GM18861 (cell line): ENCODE measurements at regions not wholly inside any gene's neighbourhood (a gene's known extent, or its start where the extent isn't known, plus 50 kb on each side); places are given as distances from the start of the nearest gene placed in this dataset.
"Not testable (repeated sequence)": the region's sequence is repeated elsewhere in the genome, so short reads cannot be mapped to it uniquely, and the experiment has no call there.

Experiments used
- ATAC-seq: cut with Tn5 transposase; IDR thresholded peaks from one replicate; pipeline ENCODE4 v1.9.1; 2021; ENCODE audit not compliant: unreplicated experiment

DNA sequence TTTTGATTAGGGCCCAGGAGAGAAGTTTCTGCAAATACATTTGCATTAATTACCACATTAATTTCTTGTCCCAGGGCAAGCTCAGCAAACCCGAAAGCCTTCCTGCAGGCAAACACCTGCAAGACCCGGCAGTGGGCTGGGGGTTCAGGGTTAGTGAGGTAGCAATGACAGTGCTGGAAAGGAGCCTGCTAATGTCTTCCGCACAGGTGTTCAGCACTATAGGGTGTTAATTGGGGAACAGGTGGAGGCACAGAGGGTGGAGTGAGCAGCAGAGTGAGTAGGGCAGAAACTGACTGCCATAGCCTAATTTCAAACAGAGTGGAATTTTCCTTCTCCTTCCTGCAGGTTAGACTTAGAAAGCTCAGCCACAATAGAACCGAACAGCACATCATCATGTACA is 50.9 kb upstream of the UBASH3B start:
- ATAC-seq: no peak

DNA sequence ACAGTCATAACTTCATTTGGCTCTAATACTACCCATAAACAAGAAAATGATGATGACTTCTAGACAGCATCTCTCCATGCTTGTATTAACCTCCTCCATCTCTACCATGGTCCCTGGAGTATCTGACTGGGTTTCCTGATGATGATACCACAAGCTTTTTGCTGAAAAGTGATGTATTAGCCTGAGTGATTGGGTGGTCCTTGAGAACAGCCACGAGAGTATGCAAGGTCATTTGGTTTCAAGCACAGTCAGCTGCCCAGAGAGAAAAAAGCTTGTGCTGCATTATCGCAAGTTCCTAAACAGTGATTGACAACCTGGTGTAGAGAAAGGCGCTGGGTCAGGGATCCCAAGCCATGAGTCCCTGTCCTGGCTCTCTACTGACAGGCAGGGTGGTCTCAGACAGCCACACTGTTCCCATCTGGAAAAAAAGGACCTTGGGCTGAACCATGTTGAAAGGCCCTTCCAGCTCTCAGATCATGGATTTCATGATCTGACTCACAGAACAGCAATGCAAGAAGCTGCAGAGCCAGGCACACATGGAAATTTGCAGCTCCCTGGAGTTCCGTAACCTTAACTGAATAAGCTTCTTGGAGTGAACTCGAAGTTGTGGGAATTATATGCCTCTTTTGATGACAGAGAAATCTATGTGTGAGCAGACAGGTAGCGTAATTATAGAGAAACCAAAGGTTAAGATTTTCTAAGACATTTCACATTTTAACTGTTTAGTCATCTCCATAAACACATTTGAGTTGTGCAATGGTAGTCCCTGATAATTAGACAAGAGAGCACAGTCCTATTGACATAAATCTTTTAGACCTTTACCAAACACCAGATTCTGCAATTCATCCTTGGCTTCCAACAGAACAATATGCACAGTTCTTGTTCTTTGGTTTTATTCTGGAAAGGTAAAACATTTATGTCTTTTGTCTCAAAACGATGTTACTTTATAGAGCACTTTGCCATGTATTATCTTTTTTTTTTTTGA is 54.1 kb upstream of the UBASH3B start:
- ATAC-seq: no peak

DNA sequence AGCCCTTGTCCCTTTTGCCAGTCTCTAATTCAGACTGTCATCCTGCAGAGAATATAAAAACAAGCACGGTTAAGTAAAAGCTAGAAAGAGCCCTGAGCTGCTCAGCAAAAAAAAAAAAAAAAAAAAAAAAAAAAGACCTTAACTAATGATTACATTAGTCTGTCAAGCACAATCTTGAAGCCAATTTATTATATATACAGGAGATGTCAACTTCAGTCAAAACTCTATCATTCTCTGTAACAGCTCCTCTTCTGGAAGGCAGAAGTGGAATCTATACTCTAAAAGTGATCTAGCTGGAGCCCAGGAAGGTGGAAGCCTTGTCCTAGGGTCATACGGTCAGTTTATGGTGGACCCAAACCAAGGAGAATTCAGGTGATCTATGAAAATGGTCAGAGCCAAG is 55.2 kb upstream of the UBASH3B start:
- no peak for ATAC-seq

DNA sequence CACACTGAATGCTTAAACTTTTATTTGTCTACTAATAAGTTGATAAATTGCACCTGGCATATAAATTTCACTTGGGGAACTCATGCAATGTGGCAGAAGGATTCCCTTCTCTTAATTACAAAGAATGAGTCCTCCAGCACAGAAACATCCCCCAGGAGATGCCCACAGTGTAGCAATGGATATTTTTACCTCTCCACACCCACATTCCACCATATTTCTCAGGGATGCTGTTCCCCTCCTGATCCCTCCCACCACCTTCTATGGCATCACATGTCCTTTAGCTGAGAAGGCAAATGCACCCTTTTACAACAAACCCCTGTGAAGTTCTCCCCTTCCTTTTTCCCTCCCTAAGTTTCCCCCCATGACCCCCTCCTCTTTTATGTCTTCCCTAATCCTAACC is 56.1 kb upstream of the UBASH3B start:
- ATAC-seq: no peak

DNA sequence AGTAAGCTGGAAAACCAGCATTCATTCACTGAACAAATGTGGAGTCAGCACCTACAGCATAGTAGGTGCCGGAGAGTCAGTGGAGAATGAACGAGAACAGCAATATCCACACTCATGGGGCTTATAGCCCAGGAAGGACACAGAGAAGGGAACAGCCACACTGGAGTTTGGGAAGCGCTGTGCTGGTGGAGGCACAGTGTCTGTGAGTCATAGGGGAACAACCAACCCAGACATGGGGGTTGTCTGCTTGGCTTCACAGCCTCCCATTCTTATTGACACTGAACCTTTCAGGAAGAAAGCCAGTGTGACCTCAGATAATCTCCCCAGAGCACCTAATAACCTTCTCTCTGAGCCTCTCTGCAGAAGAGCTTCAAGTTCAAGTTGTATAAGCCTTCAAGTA is 56.6 kb upstream of the UBASH3B start:
- no peak for ATAC-seq

DNA sequence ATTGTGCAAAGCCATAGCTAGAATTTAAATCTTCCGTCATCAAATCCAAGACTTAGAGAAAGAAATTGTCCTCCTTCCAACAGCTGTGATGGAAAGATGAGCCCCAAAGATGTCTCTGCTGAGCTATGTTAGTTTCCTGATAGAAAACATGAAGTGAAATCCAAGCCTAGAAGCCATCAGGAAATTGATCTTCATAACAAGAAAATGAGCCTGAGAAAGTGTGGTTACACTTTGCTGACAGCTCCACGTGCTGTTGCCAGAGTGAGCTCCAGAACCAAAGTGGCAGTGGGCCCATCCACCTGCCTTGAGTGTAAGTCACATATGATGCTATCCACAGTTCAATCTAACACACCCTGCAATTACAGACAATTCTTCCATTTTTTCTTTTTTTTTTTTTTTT is 58.0 kb upstream of the UBASH3B start:
- ATAC-seq: no peak

DNA sequence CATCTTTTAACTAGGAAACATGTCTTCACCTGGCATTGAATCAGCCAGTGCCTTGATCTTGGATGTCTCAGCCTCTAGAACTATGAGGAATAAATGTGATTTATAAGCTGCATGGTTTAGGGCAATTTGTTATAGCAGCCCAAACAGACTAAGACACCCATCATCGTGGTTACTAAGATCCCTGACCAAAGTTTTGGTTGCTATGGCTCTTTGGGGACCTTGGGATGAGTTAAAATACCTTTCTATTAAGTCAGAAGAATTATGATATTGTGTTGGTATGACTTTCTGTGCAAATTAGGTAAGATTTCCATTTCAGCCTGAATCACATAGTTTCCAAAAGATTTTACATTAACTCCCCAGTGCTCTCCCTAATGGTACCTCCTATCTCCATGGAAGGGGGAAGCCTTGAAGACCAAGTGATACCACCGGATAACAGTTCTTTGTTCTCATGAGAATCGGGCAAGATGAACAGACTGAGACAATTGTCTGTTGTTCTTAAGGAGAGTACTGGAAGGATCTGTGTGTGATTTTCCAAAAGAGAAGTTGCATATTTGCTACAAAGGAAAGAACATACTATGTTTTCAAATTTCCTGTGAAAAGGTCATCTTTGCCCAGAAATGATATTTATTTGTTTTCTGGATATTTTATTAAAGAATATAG is 60.4 kb upstream of the UBASH3B start:
- no peak for ATAC-seq

DNA sequence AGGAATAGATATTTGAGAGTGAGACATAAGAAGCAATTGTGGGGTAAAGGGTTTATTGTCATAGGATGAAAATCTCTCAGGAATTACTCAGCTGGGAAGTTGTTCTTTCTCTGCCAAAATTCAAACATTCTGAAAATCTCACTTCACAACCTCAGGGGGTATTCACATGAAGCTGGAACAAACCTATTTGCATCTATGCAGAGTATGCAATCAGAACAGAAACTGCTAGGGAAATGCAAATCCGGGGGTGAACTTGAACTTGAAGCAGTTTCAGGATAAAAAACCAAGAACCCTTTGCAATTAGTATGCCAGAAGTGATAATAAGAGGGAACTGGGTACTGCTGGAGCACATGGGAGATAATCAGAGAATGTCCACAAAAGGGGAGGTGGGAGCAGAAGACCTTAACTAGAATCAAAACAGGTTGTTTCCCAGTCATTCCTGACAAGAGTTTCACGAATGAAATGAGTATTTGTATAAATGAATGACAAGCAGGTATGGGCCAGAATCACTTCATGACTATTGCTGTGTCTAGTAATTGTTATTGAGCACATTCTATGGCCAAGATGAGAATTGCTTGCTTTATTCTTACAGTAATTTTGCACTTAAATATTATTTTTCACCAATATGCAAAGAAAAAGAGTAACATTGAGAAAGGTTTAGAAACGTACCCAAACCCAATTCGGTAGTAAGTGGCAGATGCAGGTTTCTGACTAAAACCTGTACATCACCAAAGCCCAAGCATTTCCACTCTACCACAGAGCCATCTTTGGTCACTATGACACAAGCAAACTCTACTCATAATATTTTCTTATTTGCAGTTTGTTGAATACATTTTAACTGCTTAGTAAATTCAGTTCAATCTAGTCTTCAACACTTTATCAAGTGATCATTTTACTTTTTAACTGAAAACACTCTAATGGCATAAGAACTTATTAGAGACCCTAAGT is 61.8 kb upstream of the UBASH3B start:
- no peak for ATAC-seq

DNA sequence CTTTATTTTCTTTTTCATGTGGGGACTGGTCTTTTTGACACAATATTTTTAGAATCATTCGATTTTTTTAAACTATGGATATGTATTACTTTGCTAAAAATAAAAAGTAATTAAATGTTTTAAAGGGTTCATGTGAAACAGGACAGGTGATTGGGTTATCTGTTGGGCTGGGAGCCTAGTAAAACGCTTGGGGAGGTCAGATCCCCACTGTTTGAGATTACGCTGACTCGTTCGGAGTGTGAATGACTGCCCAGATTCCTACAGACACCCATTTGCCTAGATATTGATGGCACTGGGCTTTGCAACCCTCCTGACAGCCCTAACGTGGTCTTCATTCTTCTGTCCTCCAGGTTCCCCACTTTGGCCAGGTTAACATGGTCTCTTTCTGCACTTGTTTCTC is 62.9 kb upstream of the UBASH3B start:
- ATAC-seq: no peak

DNA sequence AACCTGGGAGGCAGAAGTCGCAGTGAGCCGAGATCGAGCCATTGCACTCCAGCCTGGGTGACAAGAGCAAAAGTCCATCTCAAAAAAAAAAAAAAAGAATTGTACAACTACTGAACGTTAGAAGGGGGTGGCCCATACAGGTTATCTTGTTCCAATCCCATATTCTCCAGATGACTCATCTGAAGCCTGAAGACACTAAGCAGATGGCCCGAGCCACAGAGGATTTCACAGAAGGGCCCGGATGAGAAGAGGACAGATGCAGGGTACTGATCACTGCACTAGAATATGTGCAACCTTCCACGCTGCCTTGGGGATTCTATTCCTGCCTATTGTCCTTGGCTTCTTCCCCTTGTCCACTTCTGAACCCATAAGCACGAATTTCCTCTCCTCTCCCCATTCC is 70.9 kb upstream of the UBASH3B start:
- ATAC-seq: no peak

DNA sequence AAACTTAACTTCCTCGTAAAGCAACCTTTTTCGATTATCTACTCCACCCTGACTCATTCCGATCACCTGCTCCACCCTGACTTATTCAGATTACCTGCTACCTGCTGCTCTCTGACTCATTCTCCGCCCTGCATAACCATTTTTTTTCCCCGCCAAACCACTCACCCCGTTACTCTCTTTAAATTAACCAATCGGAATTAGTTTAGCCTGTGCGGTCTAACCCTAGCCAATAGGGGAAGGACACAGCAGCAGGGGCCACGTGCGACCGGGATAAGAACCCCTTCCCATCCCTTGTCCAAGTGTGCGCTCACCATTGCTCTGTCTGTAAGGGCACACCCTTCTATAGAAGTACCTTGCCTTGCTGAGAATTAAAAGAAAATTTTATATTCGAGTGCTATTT is 75.5 kb upstream of the UBASH3B start:
- ATAC-seq: not testable (repeated sequence)

DNA sequence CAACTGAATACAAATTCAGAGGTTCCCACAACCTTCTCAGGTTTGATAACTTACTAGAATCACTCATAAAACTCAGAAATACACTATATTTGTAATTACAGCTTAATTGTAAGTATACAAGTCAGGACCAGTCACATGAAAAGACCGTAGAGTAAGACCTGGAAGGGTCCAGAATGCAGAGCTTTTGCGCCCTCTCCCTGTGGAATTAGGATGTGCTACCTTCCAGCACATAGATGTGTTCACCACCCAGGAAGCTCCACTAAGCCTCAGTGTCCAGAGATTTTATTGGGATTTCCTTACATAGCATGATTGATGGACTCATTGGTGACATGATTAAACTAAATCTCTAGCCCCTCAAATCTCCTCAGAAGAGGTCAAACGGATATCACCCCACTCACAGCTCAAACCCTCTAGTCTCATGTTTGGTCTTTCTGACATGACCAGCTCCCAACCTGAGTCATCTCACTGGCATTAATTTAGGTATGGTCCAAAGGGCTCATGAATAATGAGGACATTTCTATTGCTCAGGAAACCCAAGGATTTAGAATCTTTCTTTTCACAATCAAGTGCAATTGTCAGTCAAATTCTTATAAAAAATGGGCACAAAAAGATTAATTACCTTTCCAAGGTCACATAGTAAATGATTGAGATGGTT is 77.2 kb upstream of the UBASH3B start:
- ATAC-seq: no peak

DNA sequence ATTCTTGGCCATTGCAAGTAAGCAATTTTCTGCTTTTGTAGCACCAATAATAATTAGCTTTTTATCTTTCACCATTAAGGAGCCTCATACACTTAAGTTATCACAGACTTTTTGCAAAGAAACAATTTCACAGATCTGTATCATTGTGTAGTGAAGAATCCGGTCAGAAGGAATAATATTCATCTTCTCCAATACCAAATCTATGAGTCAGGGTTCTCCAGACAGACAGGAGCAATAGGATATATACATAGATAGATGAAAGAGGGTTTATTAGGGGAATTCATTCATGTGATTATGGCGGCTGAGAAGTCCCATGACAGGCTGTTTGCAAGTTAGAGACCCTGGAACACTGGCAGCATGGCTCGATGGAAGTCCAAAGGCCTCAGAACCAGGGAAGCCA is 82.9 kb upstream of the UBASH3B start:
- ATAC-seq: no peak

DNA sequence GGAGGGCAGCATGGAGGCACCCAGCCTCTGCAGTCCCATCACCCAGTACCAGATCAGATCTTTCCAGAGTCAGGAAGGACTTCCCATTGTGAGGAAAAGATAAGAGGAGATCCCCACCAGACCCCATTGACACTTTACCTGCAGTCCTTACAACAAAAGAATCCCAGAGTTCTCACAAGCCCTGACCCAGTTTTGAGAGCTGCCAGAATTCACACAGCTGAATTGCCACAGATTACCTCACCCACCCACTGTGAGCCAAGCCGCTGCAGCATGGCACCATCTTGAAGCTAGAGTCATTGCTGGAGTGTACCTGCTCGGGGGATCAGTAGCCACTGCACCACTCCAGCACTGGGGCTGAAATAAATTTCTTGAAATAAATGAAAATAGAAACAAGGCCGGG is 91.8 kb upstream of the UBASH3B start:
- no peak for ATAC-seq

DNA sequence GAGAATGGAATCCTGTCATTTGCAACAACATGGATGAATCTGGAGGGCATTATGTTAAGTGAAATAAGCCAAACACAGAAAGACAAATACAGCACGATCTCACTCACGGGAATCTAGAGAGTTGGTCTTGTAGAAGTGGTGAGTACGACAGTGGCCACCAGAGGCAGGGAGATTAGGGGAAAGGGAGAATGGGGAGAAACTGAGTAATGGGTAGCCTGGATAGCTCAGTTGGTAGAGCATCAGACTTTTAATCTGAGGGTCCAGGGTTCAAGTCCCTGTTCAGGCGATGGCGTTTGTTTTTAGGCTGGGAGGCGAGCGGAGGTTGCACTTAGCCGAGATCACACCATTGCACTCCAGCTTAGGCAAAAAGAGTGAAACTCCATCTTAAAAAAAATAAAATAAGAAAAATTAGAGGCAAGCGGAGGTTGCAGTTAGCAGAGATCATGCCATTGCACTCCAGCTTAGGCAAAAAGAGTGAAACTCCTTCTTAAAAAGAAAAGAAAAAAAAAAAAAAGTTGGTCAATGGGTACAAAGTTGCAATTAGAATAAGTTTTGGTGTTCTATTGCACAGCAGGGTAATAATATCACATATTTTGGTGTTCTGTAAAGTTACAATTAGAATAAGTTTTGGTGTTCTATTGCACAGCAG is 95.7 kb upstream of the UBASH3B start:
- no peak for ATAC-seq

DNA sequence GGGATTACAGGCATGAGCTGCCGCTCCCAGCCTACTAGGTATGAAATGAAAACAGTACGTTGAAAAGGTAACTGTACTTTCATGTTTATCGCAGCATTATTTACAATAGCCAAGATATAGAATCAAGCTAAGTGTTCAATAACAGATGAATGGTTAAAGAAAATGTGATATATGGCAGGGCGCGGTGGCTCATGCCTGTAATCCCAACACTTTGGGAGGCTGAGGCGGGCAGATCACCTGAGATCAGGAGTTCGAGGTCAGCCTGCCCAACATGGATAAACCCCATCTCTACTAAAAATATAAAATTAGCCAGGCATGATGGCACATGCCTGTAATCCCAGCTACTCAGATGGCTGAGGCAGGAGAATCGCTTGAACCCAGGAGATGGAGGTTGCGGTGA is 96.3 kb upstream of the UBASH3B start:
- not testable (repeated sequence) for ATAC-seq

DNA sequence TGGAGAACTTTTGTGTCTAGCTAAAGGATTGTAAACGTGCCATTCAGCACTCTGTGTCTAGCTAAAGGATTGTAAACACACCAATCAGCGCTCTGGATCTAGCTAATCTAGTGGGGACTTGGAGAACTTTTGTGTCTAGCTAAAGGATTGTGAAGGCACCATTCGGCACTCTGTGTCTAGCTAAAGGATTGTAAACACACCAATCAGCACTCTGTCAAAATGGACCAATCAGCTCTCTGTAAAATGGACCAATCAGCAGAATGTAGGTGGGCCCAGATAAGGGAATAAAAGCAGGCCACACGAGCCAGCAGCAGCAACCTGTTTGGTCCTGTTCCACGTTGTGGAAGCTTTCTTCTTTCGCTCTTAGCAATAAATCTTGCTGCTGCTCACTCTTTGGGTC is 98.4 kb upstream of the UBASH3B start:
- ATAC-seq: not testable (repeated sequence)

DNA sequence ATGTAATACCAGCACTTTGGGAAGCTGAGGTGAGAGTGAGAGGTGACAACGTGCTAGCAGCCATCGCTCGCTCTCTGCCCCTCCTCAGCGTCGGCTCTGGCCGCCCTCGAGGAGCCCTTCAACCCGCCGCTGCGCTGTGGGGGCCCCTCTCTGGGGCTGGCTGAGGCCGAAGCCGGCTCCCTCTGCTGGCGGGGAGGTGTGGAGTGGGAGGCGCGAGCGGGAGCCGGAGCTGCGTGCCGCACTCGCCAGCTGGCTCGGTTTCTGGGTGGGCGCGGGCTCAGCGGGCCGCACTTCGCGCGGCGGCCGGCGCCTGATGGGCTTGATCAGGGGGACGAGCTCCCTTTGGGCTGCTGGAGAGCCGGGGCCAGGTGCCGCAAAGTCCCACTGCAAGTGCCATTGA is 98.9 kb upstream of the UBASH3B start:
- no peak for ATAC-seq

DNA sequence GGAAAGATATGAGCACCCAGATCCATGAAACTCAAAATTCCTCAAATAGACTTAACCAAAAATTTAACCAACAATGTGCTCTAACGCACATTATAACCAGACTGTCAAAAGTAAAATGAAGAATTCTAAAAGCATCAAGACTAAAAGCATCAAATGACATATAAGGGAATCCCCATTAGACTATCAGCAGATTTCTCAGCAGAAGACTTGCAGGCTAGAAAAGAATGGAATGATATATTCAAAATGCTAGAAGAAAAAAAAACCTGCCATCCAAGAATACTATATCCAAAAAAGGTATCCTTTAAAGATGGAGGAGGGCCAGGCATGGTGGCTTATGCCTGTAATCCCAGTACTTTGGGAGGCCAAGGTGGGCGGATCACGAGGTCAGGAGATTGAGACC is 117.5 kb upstream of the UBASH3B start:
- no peak for ATAC-seq

DNA sequence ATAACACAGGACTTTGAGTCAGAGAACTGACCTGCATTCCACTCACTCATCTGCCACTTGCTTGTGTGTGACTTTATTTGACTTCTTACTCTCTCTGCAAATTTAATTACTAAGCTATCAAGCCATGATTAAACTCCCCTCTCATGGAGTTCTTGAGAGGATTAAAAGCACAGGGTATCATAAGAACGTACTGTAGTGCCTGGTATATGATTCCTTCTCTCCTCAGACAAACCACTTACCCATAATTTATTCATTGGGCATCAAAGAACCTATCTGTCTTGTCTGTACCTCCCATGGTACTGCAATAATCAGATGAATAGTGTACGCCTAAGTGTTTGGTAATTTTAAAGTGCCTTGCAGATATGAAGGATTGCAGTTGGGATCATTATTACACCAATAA is 130.6 kb upstream of the UBASH3B start:
- no peak for ATAC-seq
